Ammon's horn (tissue), 1 donor: ENCODE measurements at regions not wholly inside any gene's neighbourhood (a gene's known extent, or its start where the extent isn't known, plus 50 kb on each side); places are given as distances from the start of the nearest gene placed in this dataset.

Experiments used
- DNase-seq: peaks from one replicate; pipeline ENCODE4 v3.0.0-alpha.2; 2016; ENCODE audit warnings: low spot score

- DNase-seq, result no peak
Observed at GRCh38 chr6:56715741-56716140, 73.1 kb upstream of the DST start.

GRCh38 chr6:56714982-56715456 lies 72.3 kb upstream of the DST start:
- no peak for DNase-seq

- DNase-seq, result no peak
Observed at GRCh38 chr6:56714273-56714672, 71.6 kb upstream of the DST start.

- DNase-seq, result no peak
Observed at GRCh38 chr6:56713254-56713672, 70.6 kb upstream of the DST start.

GRCh38 chr6:56710967-56711366 lies 68.3 kb upstream of the DST start:
- DNase-seq, result no peak

GRCh38 chr6:56709650-56710049 lies 67.0 kb upstream of the DST start:
- DNase-seq, result no peak

- DNase-seq, result no peak
Observed at GRCh38 chr6:56708810-56709597, 66.3 kb upstream of the DST start.

GRCh38 chr6:56706981-56707726 lies 64.5 kb upstream of the DST start:
- no peak for DNase-seq

GRCh38 chr6:56699066-56699654 lies 56.5 kb upstream of the DST start:
- DNase-seq, result peak; percentile 60

GRCh38 chr6:56695702-56696101 lies 53.0 kb upstream of the DST start:
- no peak for DNase-seq

- DNase-seq, result no peak
Observed at GRCh38 chr6:56694002-56694401, 51.3 kb upstream of the DST start.

- DNase-seq, result peak; percentile 82
Observed at GRCh38 chr6:56693246-56693607, 50.5 kb upstream of the DST start.

GRCh38 chr6:56692523-56693245 lies 50.0 kb upstream of the DST start:
- DNase-seq, result peak; percentile 64
